Stimulated activated memory B cell treated with anti-CD40 and anti-IgM and Interleukin-4, amounts not matched to agents 10 μg/mL and 1 μg/mL and 100 μg/mL, for 72 hours (primary cell): ENCODE measurements at regions not wholly inside any gene's neighbourhood (a gene's known extent, or its start where the extent isn't known, plus 50 kb on each side); places are given as distances from the start of the nearest gene placed in this dataset.

Experiments used
- ATAC-seq: fragments of 150-1000 bp; cut with Tn5 transposase; 2 replicates; pipeline ENCODE4 v1.10.0; 2021
- H3K27ac Mint-ChIP-seq: one replicate; pipeline ENCODE4 v1.8.0; 2022; ENCODE audit warnings: mild to moderate bottlenecking, mixed read lengths
- H3K27me3 Mint-ChIP-seq: one replicate; pipeline ENCODE4 v1.8.0; 2022; ENCODE audit warnings: mixed read lengths
- H3K36me3 Mint-ChIP-seq: one replicate; pipeline ENCODE4 v1.8.0; 2022; ENCODE audit warnings: mixed read lengths
- H3K4me1 Mint-ChIP-seq: one replicate; pipeline ENCODE4 v1.8.0; 2022; ENCODE audit warnings: mixed read lengths
- H3K4me3 Mint-ChIP-seq: one replicate; pipeline ENCODE4 v1.8.0; 2022; ENCODE audit warnings: mild to moderate bottlenecking, moderate library complexity, mixed read lengths
- H3K9me3 Mint-ChIP-seq: one replicate; pipeline ENCODE4 v1.8.0; 2022; ENCODE audit warnings: mixed read lengths

DNA sequence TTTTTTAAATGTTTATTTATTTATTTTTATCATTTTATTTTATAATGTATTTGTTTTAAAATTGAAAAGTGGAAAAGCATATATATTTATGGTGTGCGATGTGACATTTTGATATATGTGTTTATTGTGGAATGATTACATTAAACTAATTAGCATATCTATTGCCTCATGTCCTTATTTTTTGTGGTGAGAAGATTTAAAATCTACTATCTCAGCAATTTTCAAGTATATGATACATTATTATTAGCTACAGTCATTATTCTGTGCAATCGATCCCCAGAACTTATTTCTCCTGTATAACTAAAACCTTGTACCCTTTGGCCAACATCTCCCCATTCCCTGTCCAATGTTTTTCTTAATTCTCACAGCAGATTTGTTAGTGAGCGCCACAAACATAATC lies 115.6 kb upstream of the SHH start:
- Mint-ChIP-seq H3K27me3 (no peaks in the 10 kb centered on the region), H3K4me3 (no peak overlapping the region), H3K36me3 (no peaks in the 10 kb centered on the region), H3K4me1 (no peaks in the 10 kb centered on the region), H3K27ac (no peak overlapping the region), H3K9me3 (no peaks in the 10 kb centered on the region)
- no peak for ATAC-seq

DNA sequence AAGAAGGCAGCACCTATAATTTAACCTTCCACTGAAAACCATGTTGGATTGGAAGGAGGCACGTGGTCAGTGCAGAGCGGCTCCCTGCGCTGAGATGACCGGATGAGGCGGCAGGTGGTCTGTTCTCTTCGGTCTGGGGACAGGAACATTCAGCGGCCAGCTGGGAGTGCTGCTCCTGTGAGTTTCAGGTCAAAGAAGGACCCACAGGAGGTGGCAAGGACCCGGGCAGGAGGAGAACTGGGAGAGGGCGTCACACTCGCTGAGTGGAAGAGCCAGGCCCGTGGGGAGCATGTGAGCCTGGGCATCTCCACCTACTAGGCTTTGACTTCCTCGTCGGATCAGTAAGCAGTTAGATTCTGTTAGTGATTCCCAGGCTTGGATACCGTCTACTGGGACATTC lies 113.4 kb upstream of the SHH start:
- ATAC-seq: no peak
- H3K9me3 Mint-ChIP-seq: no peaks in the 10 kb centered on the region
- H3K36me3 Mint-ChIP-seq: no peaks in the 10 kb centered on the region
- H3K4me1 Mint-ChIP-seq: no peaks in the 10 kb centered on the region
- H3K27me3 Mint-ChIP-seq: no peaks in the 10 kb centered on the region
- no peak overlapping the region for H3K27ac Mint-ChIP-seq
- H3K4me3 Mint-ChIP-seq: no peak overlapping the region

DNA sequence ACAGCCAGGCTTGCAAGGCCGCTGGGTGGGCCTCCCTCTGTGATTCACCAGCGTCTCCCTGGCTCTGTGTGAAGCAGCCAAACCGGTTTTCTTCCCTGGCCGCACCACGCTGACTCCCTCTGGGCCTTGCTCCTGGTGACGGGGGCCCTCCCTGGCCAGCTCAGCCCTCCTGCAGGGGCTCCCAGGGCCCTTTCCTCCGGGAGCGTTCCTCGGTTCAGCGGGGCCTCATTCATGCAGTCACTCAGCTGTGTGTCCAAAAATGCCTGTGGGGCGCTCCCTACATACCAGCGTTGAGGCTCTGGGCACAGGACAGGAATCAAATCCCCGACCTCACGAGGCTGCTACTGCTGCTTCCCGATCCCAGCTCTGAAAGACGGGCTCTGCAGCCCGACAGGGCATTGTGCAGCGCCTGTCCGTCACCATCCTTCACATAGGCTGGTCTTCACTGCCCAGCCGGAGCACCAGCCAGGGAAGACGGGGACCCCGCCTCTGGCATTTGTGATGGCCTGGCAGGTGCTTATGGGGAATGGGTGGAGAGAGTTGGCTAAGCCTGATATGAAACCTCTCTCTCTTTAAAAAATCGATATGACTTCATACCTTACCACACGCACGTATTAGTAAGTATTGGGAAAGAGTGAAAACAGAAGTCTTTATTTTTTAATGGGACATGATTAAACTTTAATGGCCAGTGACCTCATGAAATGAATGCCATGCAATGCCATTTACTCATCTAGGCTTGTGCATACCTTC lies 110.0 kb upstream of the SHH start:
- Mint-ChIP-seq H3K36me3 (no peaks in the 10 kb centered on the region), H3K9me3 (peaks cover 5% of the 10 kb centered on the region), H3K27me3 (no peaks in the 10 kb centered on the region), H3K4me1 (no peaks in the 10 kb centered on the region), H3K27ac (no peak overlapping the region), H3K4me3 (no peak overlapping the region)
- no peak for ATAC-seq

DNA sequence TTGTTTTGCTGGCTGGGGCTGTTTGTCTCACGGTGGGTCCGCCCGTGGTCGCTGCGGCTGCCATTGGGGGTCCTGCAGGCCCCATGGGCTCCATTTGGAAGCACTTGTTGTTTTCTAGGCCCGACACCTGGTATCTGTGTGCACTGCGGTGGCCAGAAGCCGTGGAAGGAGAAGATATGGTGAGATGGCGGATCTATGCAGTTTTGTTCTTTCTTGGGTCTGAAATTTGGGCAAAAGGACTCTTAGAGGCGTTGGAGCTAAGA lies 109.5 kb upstream of the SHH start:
- no peaks in the 10 kb centered on the region for H3K27me3 Mint-ChIP-seq
- H3K36me3 Mint-ChIP-seq: no peaks in the 10 kb centered on the region
- H3K4me1 Mint-ChIP-seq: no peaks in the 10 kb centered on the region
- ATAC-seq: no peak
- no peak overlapping the region for H3K4me3 Mint-ChIP-seq
- H3K27ac Mint-ChIP-seq: no peak overlapping the region
- peaks cover 5% of the 10 kb centered on the region for H3K9me3 Mint-ChIP-seq

DNA sequence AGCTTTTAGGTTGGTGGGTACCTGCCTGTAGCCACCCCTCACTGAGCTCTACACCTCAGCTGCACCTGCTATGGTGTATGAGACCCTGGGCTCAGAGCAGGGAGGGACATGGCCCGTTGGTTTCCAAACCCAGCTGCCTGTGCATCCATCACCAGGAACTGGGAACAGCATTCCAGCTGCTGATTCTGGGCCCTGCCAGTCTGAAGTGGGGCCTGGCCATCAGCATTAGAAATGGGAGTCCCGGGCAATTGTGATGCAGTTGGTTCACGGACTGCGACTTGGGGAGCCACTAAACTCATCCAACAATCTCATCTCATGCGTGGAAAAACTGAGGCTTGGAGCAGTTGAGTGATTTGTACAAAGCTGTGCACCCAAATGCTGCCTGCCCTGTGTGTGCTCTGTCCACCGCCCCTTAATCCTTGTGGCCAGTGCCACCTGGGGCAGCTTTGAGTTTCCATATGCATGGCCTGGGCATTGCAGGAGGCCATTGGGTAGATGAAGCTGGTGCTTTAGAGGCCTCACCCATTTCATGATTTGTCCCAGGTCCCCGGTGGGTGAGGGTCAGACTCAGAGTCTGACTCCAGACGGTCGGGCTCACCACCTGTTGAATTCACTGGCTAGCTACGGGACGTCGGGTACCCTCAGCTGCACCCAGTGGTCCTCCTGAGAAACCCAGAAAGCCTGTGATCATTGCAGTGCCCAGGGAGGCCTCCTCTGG lies 109.0 kb upstream of the SHH start:
- H3K4me3 Mint-ChIP-seq: no peak overlapping the region
- no peaks in the 10 kb centered on the region for H3K4me1 Mint-ChIP-seq
- H3K36me3 Mint-ChIP-seq: no peaks in the 10 kb centered on the region
- no peaks in the 10 kb centered on the region for H3K27me3 Mint-ChIP-seq
- H3K27ac Mint-ChIP-seq: no peak overlapping the region
- peaks cover 5% of the 10 kb centered on the region for H3K9me3 Mint-ChIP-seq
- no peak for ATAC-seq

DNA sequence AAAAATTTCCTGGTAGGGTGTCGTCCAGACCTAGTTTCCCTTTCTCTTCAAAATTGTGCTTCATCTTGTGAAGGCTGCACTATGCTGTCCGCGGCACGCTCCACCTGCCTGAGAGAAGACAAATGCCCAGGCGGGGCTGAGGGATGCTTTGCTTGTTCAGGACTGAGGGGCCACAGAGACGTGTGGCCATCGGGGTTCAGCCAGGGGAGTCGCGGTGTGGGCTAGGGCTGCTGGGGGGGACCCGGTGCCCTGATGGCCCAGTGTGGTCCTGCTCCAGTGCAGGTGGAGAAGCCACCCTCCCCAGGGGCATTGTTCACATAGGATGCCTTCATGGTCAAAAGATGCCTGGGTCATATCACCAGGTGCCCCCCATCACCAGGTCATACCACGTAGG lies 107.8 kb upstream of the SHH start:
- no peak overlapping the region for H3K27ac Mint-ChIP-seq
- no peaks in the 10 kb centered on the region for H3K4me1 Mint-ChIP-seq
- no peaks in the 10 kb centered on the region for H3K36me3 Mint-ChIP-seq
- H3K9me3 Mint-ChIP-seq: peaks cover 5% of the 10 kb centered on the region
- no peak for ATAC-seq
- no peak overlapping the region for H3K4me3 Mint-ChIP-seq
- H3K27me3 Mint-ChIP-seq: no peaks in the 10 kb centered on the region

DNA sequence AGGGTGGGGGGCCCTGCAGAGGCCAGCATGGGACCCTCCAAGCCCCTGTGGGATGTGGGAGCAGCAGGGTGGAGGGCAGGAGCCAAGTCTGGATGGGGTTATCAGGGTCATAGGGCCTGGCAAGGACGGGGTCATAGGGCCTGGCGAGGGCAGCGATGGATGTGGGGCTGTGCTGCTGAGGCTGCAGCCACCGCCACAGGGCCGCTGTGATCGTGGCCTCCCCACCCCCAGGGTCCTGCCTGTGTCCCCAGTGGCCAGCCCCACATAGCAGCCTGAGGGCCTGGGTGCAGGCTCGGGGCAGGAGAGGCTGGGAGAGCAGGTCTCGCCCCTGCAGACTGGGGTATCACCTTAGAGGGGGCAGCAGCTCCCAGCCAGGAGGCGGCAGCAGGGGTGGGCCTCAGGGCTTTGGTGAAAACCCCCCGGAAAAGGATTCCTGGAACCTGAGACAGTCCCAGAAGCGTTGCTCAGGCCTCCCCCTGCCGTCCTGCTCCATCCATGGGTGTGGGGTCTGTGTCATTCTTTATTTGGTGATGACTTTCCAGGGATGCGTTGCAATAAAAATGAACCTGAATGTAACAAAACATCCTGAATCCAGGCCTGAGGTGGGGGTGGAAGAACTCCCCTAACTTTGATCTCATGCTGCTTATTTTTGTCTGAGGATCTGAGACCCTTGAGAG lies 107.3 kb upstream of the SHH start:
- Mint-ChIP-seq H3K4me1 (no peaks in the 10 kb centered on the region), H3K9me3 (peaks cover 5% of the 10 kb centered on the region)
- ATAC-seq: peak; percentile 21

DNA sequence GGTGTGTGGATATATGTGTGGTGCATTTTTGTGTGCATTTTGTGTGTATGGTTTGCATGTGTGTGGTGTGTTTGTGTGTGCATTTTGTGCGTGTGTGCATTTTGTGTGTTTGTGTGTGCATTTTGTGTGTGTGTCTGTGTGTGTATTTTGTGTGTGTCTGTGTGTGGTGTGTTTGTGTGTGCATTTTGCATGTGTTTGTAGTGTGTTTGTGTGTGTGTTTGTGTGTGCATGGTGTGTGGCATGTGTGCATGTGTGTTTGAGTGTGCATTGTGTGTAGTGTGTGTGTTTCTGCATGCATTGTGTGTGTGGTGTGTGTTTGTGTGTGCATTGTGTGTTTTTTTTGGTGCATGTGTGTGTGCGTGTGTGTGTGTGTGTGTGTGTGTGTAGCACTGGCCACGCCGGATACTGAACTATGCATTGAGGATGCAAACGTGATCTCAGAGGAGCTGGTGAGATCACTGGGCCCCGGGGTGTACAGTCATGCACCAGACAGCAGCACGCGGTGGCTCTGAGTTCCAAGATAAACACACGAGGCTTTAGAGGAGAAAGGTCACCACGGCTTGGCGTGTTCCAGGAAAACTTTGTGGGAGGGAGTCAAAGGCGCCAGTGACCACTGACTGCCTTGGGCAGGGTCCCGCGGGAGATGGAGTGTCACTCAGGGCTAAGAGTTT lies 106.6 kb upstream of the SHH start:
- Mint-ChIP-seq H3K9me3 (peaks cover 5% of the 10 kb centered on the region), H3K27me3 (no peaks in the 10 kb centered on the region), H3K4me1 (no peaks in the 10 kb centered on the region), H3K4me3 (no peak overlapping the region), H3K27ac (no peak overlapping the region), H3K36me3 (no peaks in the 10 kb centered on the region)
- ATAC-seq: no peak

More for the DNA sequence above, 107.3 kb upstream of the SHH start:
- no peaks in the 10 kb centered on the region for H3K27me3 Mint-ChIP-seq
- H3K4me3 Mint-ChIP-seq: no peak overlapping the region
- H3K36me3 Mint-ChIP-seq: no peaks in the 10 kb centered on the region
- H3K27ac Mint-ChIP-seq: no peak overlapping the region

DNA sequence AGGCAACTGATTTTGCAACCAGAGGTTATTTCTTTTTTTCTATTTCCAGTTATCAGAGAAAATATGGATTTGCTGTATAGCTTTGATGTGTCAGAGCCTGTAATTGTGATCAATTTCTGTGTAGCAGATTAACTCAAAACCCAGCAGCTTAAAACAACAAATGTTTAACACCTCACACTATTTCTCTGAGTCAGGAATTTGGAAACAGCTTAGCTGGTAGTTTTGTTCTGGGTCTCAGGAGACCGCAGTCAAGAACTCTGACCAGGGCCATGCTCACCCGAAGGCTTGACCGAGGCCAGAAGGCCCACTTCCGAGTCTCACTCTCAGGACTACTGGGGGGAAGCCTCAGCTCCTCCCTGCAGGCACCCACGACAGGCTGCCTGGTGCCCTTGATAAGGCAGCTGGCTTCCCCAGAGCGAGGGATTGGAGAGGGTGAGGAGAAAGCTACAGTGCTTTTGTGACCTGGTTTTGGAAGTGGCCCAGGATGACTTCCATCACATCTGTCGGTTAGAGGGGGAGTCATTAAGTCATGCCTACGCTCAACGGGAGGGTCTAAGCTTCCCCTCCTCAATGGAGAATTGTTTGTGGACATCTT lies 105.7 kb upstream of the SHH start:
- H3K27me3 Mint-ChIP-seq: no peaks in the 10 kb centered on the region
- no peaks in the 10 kb centered on the region for H3K36me3 Mint-ChIP-seq
- ATAC-seq: no peak
- no peak overlapping the region for H3K4me3 Mint-ChIP-seq
- no peaks in the 10 kb centered on the region for H3K4me1 Mint-ChIP-seq
- peaks cover 10% of the 10 kb centered on the region for H3K9me3 Mint-ChIP-seq
- no peak overlapping the region for H3K27ac Mint-ChIP-seq

DNA sequence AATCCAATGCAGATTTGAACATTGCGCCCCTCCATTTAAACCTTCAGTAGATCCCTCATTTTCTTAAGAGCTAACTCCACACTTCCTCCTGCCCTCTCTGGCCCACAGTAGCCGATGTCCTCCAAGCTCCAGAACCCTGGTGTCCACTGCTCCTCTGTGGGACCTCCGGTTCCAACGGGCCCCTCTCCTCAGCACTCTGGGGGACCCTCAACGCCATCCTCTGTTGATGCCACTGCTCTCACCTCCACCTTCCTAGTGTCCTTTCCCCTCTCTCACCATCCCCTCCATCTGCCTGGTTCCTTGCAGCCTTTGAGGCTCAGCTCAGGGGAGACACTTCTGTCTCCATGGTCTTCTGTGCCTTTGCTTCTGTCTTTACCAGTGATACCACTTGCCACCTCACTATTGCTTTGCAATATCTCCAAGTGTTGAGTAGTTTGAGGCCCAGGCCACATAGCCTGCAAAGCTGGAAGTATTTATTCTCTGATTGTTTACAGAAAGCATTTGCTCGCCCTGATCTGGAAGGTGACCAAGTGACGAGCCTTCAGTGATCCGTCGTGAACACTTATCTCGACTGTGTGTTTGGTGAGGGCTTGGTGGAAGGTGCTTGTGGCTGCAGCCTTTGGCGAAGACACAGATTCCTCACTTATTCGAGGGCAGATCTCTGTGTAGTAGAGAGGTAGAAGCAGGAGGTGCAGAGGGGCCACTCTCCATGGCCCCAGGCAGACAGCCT lies 104.8 kb upstream of the SHH start:
- Mint-ChIP-seq H3K9me3 (peaks cover 10% of the 10 kb centered on the region), H3K27ac (no peak overlapping the region), H3K4me1 (no peaks in the 10 kb centered on the region), H3K27me3 (no peaks in the 10 kb centered on the region), H3K36me3 (no peaks in the 10 kb centered on the region), H3K4me3 (no peak overlapping the region)
- ATAC-seq: no peak

DNA sequence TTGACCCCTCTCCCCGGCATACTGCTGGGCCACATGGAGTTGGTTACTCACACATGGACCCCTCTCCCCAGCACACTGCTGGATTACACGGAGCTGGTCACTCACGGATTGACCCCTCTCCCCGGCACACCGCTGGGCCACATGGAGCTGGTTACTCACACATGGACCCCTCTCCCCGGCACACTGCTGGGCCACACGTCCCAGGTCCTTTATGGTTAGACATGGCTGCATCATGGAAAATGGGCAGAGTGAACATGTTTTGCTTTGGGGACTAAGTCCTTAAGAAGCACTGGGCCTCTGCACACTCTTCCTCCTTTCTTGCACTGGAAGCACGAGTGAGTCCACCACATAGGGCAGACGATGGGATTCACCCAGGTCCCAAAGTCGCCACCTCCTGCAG lies 102.1 kb upstream of the SHH start:
- no peaks in the 10 kb centered on the region for H3K36me3 Mint-ChIP-seq
- no peaks in the 10 kb centered on the region for H3K4me1 Mint-ChIP-seq
- H3K27ac Mint-ChIP-seq: no peak overlapping the region
- no peaks in the 10 kb centered on the region for H3K27me3 Mint-ChIP-seq
- H3K9me3 Mint-ChIP-seq: peaks cover 18% of the 10 kb centered on the region
- H3K4me3 Mint-ChIP-seq: no peak overlapping the region
- peak; percentile 45 for ATAC-seq

DNA sequence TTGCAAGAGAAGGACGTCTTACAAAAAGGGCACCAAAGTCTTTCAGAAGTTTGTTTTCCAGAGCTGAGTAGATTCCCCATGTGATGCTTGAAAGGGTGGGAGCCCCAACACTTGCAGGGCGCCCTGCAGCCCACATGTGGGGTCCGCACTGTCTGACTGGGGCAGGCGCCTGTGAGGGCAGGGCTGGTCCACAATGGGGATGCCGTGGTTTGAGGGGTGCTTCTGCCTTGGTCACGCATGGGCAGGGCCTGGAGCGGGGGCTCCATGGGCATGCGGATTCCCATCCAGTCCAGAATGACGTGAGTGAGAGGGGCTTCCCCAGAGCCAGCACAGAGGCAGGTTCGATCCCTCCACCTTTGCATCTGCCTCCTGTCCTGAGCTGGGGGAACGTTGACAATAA lies 101.5 kb upstream of the SHH start:
- H3K4me3 Mint-ChIP-seq: no peak overlapping the region
- H3K9me3 Mint-ChIP-seq: peaks cover 17% of the 10 kb centered on the region
- no peaks in the 10 kb centered on the region for H3K27me3 Mint-ChIP-seq
- H3K36me3 Mint-ChIP-seq: no peaks in the 10 kb centered on the region
- no peak overlapping the region for H3K27ac Mint-ChIP-seq
- no peaks in the 10 kb centered on the region for H3K4me1 Mint-ChIP-seq
- ATAC-seq: no peak

DNA sequence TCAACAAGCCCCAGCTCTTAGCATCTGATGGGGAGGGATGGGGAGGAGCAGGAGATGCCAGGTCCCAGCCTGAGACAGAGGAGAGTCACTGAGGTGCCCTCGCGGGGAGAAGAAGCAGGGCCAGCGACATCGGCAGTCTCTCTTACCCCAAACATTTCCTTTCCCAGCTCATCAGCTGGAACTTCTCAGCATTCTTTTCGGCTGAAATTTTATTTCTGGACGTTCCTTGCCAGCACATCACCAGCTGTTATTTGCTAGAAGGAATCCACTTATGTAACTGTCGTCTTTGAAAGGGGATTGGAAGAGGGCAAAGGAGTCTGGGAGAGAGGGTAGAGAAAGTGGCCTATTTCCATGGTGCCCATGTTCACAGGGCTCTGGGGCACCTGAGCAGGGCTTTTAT lies 101.0 kb upstream of the SHH start:
- Mint-ChIP-seq H3K4me1 (no peaks in the 10 kb centered on the region), H3K4me3 (no peak overlapping the region), H3K27ac (no peak overlapping the region), H3K27me3 (no peaks in the 10 kb centered on the region), H3K36me3 (no peaks in the 10 kb centered on the region), H3K9me3 (peaks cover 13% of the 10 kb centered on the region)
- no peak for ATAC-seq

DNA sequence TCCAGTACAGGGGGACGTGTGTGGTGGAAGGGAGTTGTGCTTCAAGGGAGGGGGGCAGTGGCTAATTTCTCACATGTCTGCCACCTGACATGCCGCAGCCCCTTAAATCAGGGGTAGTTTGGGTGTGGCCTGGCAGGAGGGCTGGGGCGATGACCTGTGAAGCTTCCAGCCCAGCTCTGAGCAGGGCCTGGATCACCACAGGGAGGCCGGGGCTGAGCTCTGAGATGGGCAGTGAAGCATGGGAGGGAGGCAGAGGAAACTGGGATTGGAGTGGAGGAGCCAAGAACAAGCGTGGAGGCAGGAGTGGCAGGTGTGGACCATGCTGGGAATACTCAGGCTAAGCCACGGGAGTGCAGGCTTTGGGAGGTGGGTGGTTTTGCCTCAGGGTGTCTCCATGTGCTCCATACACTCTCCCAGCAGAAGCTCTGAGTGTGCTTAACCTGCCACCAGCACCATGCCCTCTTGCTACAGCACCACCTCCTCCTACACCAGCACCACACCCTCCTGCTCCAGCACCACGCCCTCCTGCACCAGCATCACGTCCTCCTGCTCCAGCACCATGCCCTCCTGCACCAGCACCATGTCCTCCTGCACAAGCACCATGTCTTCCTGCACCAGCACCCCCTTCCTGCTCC lies 99.3 kb upstream of the SHH start:
- Mint-ChIP-seq H3K27ac (no peak overlapping the region), H3K27me3 (peaks cover 6% of the 10 kb centered on the region), H3K4me3 (no peak overlapping the region), H3K9me3 (peaks cover 13% of the 10 kb centered on the region), H3K4me1 (no peaks in the 10 kb centered on the region), H3K36me3 (no peaks in the 10 kb centered on the region)
- ATAC-seq: no peak
